Hippocampal formation (tissue), 2 donors: ENCODE measurements at regions not wholly inside any gene's neighbourhood (a gene's known extent, or its start where the extent isn't known, plus 50 kb on each side); places are given as distances from the start of the nearest gene placed in this dataset.

Source experiments
- DNase-seq, 2 donors: peaks; one replicate each; lab custom pipeline; 2025; lab: John Stamatoyannopoulos, UW

DNA sequence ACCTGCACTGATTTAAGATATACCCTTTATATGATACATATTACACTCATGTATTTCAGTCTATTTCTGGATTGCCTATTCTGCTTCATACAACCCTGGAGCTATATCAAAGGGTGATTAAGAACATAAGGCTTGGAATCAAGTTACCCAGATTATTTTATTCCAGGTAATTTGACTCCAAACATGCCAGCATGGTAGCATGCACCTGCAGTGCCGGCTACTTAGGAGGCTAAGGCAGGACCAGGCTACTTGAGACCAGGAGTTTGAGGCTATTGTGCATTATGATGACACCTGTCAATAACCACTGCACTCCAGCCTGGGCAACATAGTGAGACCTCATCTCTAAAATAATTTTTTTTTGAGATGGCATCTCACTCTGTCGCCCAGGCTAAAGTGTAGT is 50.4 kb upstream of the NEO1 start:
- no peak for DNase-seq

DNA sequence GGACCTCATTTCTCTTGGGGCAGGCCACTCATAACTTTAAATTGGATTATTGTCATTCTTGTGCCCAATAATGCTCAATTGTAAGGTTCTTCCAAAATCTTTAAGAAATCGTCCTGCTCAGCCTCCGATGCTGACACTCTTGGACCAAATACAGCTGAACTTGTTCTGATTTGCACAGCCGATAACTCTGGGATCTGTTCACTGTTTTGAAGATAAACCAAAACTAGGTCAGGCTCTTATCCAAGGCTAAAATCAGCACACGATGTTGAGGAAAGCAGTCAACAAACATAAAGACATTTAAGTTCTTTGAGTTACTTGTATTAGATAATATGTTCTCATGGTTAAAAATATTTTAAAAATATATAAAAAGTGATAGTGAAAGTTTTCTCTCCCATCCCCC is 52.0 kb upstream of the NEO1 start:
- no peak for DNase-seq

DNA sequence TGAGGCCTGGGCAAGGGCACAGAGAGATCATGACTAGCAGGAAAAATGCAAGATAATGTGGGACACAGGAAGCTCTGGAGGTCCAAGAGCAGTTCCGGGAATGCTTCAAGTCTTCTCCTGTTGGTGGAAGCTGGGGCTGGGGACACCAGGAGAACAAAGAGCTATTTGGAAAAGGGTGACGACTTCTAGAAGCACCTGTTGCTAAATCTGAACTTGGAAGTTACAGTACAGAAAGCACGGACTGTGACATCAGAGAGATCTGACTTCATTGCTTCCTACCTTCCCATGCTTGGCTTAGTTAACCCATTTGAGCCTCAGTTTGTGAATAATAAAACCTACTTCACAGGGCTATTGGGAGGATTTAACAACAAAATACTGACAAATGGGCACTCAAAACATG is 52.7 kb upstream of the NEO1 start:
- no peak for DNase-seq

DNA sequence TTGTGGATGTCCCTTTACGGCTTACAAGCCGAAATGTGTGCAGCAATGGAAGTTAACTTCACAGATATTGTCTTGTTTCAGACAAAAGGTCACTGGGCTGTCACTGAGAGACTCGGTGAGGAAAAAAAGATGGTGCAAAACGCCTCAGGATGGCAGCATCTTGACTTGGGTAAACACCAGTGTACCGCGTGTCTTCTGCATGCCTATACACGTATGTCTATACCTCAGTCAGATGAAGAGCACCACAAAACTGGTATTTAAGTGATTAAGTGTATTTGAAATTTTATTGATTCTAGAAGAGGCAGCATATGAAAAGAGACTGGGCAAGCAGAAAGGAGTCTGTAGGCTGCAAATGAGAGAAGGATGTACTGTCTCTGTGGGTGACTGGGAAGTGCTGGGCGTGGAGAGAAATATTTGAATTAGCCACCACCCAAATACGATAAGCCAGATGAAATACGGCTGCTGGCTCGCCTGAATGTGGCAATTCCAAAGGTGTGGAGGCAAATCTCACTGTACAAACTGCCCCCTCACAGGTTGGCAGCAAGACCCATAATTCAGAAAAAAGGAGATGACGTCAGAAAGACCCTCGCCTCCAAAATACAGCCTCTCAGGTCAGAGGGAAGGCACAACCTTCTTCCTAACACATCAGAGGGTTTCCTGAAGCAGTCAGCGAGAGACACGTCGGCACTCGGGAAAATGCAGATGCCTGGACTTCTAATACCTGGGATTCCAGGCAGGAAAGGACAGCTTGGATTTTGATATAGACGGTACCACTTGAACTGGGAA is 53.4 kb upstream of the NEO1 start:
- no peak for DNase-seq

DNA sequence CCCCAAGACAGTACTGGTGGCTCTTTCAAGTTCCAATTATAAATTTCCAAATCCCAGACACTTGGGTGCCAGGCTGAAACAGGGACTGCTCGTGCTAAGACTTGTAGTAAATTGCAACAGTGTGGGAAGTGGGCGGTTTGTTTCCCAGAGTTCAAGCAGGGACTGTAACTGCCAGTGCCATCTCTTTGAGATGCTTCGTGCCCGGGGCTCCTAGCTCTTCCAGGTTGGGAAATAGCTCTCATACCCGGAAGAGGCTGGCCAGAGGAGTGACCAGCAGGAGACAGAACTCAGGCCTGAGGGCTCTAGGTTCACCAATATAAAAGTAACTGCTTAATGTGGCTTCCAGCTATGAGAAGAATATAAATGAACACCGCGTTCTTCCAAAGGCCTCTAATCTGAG is 54.0 kb upstream of the NEO1 start:
- DNase-seq = no peak

DNA sequence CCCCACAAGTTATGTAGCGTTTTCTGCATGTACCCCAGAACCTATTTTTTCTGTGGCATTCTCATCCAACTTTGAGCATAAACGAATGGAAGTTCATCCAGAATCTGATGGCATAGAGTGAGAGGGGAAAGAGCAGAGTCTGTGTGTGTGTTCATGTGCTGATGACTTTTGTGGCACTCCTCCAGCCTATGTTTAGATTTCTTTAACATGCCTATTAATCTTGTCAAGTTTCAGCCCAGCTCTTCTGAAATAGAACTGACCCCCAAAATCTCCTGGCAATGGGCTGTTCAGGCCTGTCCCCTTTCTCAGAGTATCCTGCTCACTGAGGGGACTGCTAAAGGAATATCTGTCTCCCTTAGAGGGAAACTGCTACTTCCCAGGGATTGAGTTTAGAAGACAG is 56.4 kb upstream of the NEO1 start:
- no peak for DNase-seq

DNA sequence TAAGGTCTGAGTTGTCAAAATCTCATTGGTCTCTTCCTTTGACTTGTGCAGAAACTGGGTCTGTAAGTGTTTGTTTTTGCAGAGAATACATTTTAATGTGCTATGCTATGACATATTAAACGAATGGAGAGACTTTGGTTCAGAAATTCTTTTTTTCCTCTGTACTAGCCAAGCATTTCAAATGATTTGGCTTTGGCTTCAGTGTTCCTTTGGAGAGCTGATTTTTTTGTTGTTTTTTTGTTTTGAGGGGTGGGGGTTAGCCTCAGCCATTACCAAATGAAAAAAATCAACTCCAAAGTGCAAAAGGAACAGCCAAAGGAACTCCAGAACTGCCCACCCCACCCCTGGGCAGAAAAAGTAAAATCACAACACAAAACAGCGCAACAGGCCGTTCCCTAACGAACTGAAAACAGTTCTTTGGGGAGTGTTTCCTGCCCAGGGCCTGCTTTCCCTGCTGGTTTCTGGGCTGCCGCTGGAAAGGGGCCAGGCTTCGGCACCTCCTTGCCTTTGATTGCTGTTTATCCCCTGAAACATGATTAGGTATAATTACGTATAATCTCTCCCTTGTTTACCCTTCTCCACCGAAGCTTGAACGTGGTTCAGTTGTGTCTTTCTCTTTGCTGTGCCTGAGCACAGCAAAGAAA is 57.6 kb upstream of the NEO1 start:
- DNase-seq = no peak

DNA sequence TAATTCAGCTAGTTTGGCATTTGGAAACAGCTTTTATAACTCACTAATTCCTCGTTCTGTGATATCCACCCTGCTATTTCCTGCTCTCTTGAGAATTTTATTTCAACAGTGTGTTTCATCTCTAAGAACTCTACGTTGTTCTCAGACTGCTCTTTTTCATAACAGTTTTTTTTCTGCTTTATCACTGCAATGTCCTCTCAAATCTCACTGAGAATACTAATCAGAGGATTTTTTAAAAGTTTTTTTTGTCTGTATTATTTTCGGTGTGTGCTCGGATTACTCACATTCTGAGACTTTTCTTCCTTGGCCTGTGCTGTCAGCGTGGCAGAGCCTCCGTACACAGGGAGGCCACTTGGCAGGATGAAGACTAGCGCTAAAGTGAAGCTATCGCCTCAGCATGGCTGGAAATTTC is 59.4 kb upstream of the NEO1 start:
- no peak for DNase-seq

DNA sequence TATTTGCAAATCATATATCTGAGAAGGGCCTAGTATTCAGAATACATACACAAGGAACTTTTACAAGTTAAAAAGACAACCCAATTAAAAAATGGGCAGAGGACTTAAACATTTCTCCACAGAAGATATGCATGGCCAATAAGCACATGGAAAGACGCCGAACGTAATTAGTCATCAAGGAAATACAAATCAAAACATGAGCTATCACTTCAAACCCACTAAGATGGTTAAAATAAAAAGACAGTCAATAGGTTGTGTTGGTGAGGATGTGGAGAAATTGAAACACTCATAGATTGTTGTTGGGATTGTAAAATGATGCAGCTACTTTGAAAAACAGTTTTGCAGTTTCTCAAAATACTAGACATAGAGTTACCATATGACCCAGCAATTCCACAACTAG is 61.2 kb upstream of the NEO1 start:
- no peak for DNase-seq

DNA sequence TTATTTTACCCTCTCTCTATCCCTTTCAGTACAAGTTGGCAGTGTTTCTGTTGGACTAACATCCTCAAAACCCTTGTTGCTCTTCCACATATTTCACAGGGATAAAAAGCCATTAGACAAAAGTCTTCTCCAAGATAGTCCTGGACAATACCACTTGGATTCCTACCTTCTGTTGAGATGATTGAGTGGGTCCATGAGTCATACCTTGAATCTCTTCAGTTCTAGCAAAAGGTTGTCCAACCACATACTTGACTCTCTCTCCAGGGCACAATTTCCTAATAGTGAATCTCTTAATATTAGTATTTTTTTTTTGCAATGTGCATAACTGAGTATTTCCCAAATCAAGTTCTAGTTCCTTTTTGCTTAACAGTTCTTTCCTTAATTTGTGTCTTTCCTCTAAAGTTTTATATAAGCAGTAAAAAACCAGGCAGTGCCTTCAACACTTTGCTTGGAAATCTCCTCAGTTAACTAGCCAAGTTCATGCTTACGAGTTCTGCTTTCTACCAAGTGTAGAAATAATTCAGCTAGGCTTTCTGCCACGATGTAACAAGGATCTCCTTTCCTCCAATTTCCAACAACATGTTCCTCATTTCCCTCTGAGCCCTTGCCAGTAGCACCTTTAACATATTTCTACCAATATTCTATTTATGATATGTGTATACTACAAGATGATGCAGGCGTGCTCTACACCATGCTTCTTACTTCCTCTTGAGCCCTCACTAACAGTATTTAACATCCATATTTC is 68.3 kb upstream of the NEO1 start:
- DNase-seq = no peak

DNA sequence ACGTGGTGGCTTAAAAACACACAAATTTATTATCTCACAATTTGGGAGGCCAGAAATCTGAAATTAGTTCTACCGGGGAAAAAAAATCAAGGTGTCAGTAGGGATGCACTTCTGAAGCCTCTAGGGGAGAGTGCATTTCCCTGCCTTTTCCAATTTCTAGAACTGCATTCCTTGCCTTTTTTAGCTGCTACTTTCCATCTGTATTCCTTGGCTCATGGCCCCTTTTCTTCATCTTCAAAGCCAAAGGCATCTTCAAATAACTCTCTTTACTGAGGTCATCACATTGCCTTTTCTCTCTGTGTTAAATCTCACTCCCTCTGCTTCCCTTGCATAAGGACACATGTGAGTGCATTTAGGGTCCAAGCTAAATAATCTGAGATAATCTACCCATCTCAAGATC is 69.5 kb upstream of the NEO1 start:
- DNase-seq = no peak

DNA sequence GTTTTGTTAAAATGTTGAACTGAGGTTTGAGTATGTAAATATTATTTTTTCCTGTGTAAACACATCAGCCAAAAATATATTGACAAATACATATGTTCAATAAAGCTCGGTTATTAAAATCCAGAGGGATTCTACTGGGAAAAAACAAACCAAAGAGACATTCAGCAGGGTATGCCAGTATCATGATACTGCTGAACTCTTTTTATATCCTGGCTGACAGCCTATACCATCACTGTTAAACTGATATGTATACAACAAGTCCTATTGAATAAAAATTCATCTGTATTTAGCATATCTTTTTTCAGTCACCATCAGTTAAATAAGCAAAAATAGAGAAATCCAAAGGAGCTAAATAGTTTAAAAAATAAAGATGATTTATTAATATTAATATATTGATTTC is 71.6 kb upstream of the NEO1 start:
- no peak for DNase-seq

DNA sequence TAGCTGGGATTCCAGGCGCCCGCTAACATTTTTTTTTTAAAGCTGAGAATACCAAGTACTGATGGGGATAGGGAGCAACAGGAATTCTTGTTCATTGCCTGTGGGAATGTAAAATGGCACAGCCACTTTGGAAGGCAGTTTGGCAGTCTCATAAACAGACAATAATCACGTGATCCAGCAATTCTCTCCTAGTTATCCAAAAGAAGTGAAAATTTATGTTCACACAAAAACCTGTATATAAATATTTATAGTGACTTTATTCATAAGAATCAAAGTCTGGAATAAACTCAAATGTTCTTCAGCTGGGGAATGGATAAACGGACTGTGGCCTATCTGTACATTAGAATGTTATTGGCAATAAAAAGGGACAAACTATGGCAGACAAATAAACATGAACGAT is 72.5 kb upstream of the NEO1 start:
- no peak for DNase-seq

DNA sequence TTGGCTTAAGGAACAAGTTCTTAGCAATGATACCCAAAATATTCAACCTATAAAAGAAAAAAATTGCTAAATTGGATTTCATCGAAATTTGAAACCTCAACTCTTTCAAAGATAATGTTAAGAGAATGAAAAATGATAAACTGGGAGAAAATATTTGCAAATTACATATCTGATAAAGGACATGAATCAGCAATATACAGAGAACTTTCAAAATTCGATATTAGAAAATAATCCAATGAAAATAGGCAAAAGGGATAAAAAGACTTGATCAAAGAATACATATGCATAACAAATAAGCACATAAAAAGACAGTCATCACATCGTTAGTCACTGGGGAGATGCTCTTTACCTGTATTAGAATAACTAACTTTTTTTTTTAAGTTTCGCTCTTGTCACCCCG is 73.0 kb upstream of the NEO1 start:
- DNase-seq = no peak

DNA sequence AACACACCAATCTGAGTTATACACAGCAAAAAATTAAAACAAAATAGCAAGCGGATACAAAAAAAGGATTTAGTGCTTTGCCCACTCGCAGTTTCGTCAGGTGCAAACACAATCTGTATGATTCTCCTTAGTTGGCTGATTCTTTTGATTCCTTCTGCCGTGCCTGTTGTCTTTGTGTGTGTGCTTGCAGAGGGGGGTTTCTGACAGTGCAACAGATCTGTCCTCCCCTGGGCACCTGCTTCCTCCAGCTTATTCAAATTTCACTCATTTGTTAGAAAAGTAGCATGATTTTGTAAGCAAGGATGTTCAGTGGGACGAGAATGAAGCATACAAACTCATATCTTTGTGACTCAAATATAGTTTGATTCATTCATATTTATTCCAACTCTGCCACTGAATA is 74.0 kb upstream of the NEO1 start:
- no peak for DNase-seq

DNA sequence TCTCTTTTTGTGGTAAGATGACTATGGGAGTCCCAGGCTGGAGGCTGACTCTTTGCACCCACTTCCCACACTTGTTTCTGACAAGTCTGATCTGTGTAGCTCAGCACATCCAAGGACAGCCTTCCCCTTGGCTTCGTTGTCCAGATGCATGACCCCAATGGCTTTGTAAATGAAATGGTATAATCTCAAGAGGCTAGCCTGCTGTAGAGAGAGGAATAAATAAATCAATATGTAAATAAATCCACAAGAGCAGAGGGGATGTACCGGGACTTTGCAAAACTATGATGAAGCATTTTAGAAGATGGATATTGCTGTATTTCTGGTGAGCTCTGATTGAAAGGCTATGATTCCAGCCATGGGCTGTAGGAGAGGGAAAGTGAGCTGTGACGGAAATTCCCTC is 79.9 kb upstream of the NEO1 start:
- no peak for DNase-seq

DNA sequence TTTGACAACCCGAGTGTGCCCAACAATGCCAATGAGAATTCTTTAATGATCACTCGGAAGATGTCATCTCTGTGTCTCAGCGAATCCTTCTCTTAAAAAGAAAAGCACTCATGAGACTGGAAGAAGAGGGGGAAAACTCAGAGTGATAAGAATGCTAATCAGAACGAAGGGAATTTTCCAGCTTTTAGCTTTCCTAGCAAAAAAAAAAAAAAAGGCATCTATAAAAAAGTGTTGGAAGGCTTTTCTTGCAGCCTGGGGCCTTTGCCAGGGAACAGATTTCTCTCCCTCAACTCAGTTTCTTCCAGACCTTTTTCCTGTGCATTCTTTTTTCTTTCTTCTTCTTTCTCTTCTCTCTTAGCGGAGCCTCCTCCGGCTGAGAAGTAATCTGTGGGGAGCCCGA is 80.5 kb upstream of the NEO1 start:
- no peak for DNase-seq

DNA sequence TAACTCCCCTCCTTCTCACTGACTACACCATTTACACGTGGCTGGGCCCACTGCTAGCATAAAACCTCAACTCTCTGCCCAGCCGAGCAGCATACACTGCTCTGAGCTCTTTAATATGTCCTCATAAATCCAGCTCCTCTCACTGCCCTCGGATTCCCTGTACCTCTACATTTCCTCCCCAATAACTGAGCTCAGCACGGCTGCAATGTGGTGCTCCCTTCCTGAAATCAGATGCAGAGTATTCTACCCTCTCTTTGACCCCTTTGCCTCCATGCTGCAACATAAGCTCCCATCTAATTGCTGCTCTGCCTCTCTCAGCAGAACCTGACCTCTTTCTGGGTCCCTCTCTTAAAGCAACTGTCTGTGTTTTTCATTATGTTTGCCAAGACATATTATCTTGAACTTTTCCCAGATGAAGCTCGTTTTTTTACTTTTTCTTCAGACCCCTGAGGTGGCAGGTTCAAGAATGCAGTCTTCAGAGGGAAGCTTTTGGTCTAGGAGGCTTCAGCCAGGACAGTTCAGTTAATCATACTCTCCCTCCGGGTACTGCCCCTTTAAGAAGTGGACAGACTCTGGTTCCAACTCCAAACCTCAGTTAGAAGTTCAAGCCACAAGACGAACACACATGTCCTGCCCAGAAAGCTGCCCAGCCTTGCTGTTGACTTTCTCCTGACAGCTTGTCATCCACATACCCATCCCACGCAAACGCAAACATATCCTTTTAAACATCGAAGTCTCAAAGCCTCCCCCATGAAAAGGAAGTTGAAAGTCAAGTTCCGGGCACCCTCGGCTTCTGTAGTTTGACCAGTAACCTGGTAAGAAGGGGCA is 81.1 kb upstream of the NEO1 start:
- no peak for DNase-seq

DNA sequence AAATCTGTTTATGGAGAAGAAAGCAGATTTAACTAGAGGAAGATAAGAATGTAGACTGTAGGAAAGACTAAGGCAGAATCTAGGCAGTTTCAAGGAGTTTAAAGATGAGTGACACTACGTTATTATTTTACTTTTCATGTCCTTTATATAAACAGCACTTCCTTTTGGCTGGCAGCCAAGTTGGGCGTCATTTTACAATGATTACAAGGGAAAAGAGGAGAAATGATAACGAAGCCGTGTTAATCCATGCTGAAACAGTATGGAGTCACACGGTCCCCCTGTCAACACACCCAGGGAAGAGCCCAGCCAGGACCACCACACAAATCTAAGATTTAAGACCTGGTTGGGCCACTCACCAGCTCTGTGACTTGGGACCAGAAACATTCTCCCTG is 83.7 kb upstream of the NEO1 start:
- no peak for DNase-seq

DNA sequence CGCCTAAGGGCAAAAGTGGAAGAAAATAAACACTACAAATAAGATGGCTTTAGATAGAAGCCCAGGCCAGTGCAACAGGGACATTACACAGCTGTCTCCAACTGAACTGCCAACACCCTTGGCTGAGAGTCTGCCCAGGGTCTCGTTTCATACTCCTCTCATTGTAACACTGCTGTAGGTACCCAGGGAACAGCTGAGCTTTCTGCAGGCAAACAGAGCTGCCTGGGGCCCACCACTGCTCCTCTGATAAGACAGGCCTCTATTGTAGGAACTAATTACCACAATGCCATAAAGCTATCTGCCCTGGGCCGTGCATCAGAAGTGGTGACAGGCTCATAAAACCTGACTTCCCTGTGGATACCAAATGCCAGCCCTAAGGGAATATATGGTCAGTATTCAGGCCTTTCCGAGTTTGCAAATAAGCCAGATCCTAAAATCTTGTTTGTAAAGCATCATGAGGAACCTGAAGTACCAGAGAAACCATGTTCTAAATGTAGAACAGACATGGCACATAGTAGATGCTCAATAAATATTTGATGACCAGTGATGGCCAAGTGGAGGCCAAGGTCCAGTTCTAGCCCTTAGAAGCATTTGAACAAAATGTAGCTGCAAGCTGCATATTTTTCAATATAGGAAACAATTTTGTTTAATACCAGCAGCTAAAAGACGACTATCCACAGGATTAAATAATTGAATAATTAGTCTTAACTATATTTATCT is 84.3 kb upstream of the NEO1 start:
- no peak for DNase-seq

DNA sequence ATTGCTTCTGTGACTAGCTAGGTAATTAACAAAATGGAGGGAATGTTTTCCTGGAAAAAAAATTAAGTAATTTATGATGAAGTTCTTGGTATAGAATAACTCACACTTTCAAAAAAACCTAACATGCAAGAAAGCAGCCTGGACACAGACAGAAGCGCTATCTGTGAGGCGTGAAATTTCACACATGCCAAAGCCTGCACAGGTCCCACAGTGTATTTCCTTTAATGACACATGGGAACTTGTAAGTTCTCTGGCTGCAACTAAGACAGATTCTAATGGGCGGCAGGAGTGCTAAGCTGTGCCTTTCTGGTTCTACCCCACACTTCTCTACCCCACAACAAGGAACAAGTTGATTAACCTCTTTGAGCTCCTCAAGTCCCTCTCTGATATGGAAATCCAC is 84.9 kb upstream of the NEO1 start:
- DNase-seq = no peak

DNA sequence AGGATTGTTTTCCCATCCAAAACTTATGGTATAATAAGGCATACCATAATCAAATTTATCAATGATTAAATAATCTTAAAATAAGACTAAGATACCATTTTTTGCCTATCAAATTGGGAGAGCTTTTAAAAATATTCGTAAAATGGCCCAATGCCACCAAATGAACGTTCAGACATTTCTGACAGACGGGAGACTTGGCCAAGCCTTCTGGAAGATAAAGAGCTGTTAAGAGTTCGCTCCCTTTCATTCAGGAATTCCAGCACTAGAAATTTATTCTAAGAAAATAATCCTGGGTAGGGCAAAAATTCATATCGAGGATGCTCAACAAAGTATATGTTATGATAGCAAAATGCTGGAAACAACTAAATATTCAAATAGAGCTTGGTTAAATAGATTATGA is 85.6 kb upstream of the NEO1 start:
- no peak for DNase-seq
